Skeletal muscle tissue (tissue), 3 donors: ENCODE measurements at regions not wholly inside any gene's neighbourhood (a gene's known extent, or its start where the extent isn't known, plus 50 kb on each side); places are given as distances from the start of the nearest gene placed in this dataset.
"Not testable (repeated sequence)": the region's sequence is repeated elsewhere in the genome, so short reads cannot be mapped to it uniquely, and the experiment has no call there.

Experiments
- H3K27ac ChIP-seq: one replicate; pipeline ENCODE4 v1.7.0; 2013; ENCODE audit warnings: mild to moderate bottlenecking, low read depth, low read length, inconsistent platforms
- H3K27me3 ChIP-seq, 3 donors: one replicate each; pipeline ENCODE4 v1.7.0; 2013; ENCODE audit warnings: low read length in 3 of 3; ENCODE audit not compliant: control insufficient read depth in 3 of 3, insufficient read depth in 3 of 3
- H3K36me3 ChIP-seq, 3 donors: one replicate each; pipeline ENCODE4 v1.7.0; 2013; ENCODE audit warnings: low read length in 3 of 3; ENCODE audit not compliant: control insufficient read depth in 3 of 3, insufficient read depth in 3 of 3
- H3K4me1 ChIP-seq, 3 donors: one replicate each; pipeline ENCODE4 v1.7.0; 2013; ENCODE audit warnings: low read length in 3 of 3, mild to moderate bottlenecking in 3 of 3; ENCODE audit not compliant: control insufficient read depth in 3 of 3, insufficient read depth in 3 of 3
- H3K4me3 ChIP-seq, 3 donors: one replicate each; pipeline ENCODE4 v1.7.0; 2013; ENCODE audit warnings: low read length in 3 of 3
- H3K9ac ChIP-seq, 3 donors: one replicate each; pipeline ENCODE4 v1.7.0; 2013; ENCODE audit warnings: low read length in 3 of 3, mild to moderate bottlenecking in 3 of 3, moderate library complexity in 2 of 3, low read depth in 1 of 3
- H3K9me3 ChIP-seq, 3 donors: one replicate each; pipeline ENCODE4 v1.7.0; 2013; ENCODE audit warnings: low read length in 3 of 3; ENCODE audit not compliant: control insufficient read depth in 3 of 3
- donor health status: Osteomylitis.

GRCh38 chr17:77618173-77618572 lies 340.3 kb upstream of the TNRC6C start:
- Histone ChIP-seq H3K9me3 (no peaks in the 10 kb centered on the region), H3K4me1 (peaks cover 0 to 6% (median 5%) of the 10 kb centered on the region in 3 donors), H3K9ac (no peak overlapping the region), H3K27ac (no peak overlapping the region), H3K27me3 (peaks cover 0 to 6% (median 0%) of the 10 kb centered on the region in 3 donors), H3K36me3 (no peaks in the 10 kb centered on the region), H3K4me3 (no peak overlapping the region)

DNA sequence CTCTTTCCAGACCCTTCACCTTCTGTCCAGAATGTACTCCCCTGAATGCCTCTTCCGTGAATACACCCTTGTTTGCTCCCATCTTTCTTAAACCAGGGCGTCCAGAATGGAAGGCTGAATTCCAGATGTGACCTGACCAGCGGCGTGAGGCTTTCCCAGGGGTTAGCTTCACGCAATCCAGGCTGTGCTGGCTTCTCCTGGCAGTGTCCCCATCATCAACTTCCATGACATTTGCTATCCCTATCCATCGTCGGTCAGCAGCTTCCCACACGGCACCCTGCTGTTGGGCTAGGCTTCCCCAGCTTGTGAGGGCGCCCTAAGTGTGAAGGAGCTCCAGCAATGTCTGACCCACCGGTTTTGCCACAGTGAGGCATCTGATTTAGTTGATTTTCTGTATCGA lies 339.8 kb upstream of the TNRC6C start:
- Histone ChIP-seq H3K9me3 (no peaks in the 10 kb centered on the region), H3K4me1 (peaks cover 0 to 6% (median 5%) of the 10 kb centered on the region in 3 donors), H3K36me3 (no peaks in the 10 kb centered on the region), H3K9ac (no peak overlapping the region), H3K4me3 (no peak overlapping the region), H3K27ac (no peak overlapping the region), H3K27me3 (no peaks in the 10 kb centered on the region)

DNA sequence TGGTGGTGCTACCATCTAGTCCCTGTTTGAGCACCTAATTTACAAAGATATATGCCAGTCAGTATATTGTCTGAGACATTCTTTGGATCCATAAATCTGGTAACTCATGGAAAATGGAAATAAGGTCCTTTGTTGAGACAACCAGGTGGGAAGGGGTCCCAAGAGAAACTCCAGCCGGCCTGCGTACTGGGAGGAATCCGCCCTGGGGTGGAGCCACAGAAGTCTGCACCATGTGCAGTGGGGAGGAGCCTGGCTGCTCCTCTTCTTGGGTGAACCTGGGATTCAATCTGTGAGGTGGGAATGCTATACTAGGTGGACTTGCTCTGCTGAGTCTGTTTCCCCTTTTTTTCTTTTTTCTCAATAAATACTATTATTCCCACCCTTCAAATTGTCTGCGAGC lies 339.2 kb upstream of the TNRC6C start:
- Histone ChIP-seq H3K27me3 (no peaks in the 10 kb centered on the region), H3K4me3 (no peak overlapping the region), H3K9ac (no peak overlapping the region), H3K27ac (no peak overlapping the region), H3K9me3 (no peaks in the 10 kb centered on the region), H3K4me1 (peaks cover 0 to 6% (median 5%) of the 10 kb centered on the region in 3 donors), H3K36me3 (no peaks in the 10 kb centered on the region)

- no peaks in the 10 kb centered on the region for H3K9me3 ChIP-seq
- H3K9ac ChIP-seq: no peak overlapping the region
- H3K36me3 ChIP-seq: no peaks in the 10 kb centered on the region
Measured at GRCh38 chr17:77619851-77620250, 338.7 kb upstream of the TNRC6C start.

GRCh38 chr17:77620282-77620681 lies 338.2 kb upstream of the TNRC6C start:
- Histone ChIP-seq H3K9ac (no peak overlapping the region), H3K9me3 (no peaks in the 10 kb centered on the region), H3K27ac (no peak overlapping the region), H3K27me3 (no peaks in the 10 kb centered on the region), H3K4me3 (no peak overlapping the region), H3K4me1 (peaks cover 0 to 6% (median 5%) of the 10 kb centered on the region in 3 donors), H3K36me3 (no peaks in the 10 kb centered on the region)

More at GRCh38 chr17:77619851-77620250, 338.7 kb upstream of the TNRC6C start:
- H3K27ac ChIP-seq: no peak overlapping the region
- no peak overlapping the region for H3K4me3 ChIP-seq
- peaks cover 0 to 6% (median 5%) of the 10 kb centered on the region in 3 donors for H3K4me1 ChIP-seq
- H3K27me3 ChIP-seq: no peaks in the 10 kb centered on the region

- H3K9ac ChIP-seq, H3K4me1 ChIP-seq, H3K27me3 ChIP-seq, H3K9me3 ChIP-seq, H3K4me3 ChIP-seq, H3K36me3 ChIP-seq, H3K27ac ChIP-seq: not testable (repeated sequence)
Measured at GRCh38 chr17:77622084-77622483, 336.4 kb upstream of the TNRC6C start.

- no peak overlapping the region for H3K4me3 ChIP-seq
- no peak overlapping the region for H3K9ac ChIP-seq
- no peaks in the 10 kb centered on the region for H3K4me1 ChIP-seq
- no peaks in the 10 kb centered on the region for H3K36me3 ChIP-seq
- no peaks in the 10 kb centered on the region for H3K27me3 ChIP-seq
- H3K27ac ChIP-seq: no peak overlapping the region
- H3K9me3 ChIP-seq: peaks cover 0 to 4% (median 0%) of the 10 kb centered on the region in 3 donors
Measured at GRCh38 chr17:77622647-77623046, 335.9 kb upstream of the TNRC6C start.

- H3K4me3 ChIP-seq, H3K27ac ChIP-seq, H3K9ac ChIP-seq, H3K36me3 ChIP-seq, H3K27me3 ChIP-seq, H3K9me3 ChIP-seq, H3K4me1 ChIP-seq: not testable (repeated sequence)
Measured at GRCh38 chr17:77623321-77623720, 335.2 kb upstream of the TNRC6C start.

DNA sequence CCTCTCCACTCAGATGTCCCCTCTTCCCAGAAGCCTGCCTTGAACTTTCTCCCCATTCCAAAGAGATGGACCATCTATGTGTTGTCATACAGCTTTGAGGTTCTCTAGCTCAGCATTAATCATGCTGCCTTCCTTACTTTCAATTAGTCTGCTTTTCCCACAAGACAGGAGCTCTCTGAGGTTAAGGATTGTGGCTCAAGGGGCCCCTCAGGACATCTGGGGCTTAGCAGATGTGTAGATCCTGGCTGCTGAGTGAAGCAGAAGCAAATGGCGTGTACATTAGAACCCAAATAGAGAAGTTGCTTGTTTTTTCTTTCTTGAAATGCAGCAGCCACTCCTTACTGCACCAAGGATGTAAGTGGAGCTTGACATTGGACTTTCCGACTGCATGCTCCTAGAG lies 330.5 kb upstream of the TNRC6C start:
- Histone ChIP-seq H3K4me3 (no peak overlapping the region), H3K36me3 (no peaks in the 10 kb centered on the region), H3K9me3 (peaks cover 0 to 6% (median 0%) of the 10 kb centered on the region in 3 donors), H3K27ac (no peak overlapping the region), H3K27me3 (no peaks in the 10 kb centered on the region), H3K4me1 (no peaks in the 10 kb centered on the region), H3K9ac (no peak overlapping the region)

GRCh38 chr17:77629284-77629683 lies 329.2 kb upstream of the TNRC6C start:
- H3K27ac ChIP-seq, H3K9me3 ChIP-seq, H3K27me3 ChIP-seq, H3K36me3 ChIP-seq, H3K9ac ChIP-seq, H3K4me3 ChIP-seq, H3K4me1 ChIP-seq: not testable (repeated sequence)

DNA sequence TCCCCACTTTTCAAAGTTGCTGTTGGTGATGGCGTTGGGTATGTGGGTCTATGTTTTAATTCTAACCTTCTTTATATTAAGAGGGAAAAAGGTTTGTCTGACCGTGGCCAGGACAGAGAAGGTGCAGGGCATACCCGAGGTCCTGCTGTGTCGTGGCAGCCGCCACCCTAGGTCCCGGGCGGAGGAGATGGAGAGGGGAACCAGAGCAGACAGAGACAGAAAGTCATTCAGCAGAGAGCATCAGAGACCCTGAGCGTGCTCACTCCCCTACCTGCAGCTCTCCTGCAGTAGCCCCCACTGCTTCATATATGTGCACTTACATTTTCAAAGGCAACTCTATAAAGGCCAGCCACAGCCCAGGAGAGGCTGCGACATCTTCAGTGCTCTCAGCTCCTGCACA lies 327.2 kb upstream of the TNRC6C start:
- Histone ChIP-seq H3K27me3 (no peaks in the 10 kb centered on the region), H3K9me3 (peaks cover 0 to 6% (median 0%) of the 10 kb centered on the region in 3 donors), H3K4me1 (no peaks in the 10 kb centered on the region), H3K27ac (no peak overlapping the region), H3K9ac (no peak overlapping the region), H3K36me3 (no peaks in the 10 kb centered on the region), H3K4me3 (no peak overlapping the region)
